ENCODE measurements at regions not wholly inside any gene's neighbourhood (a gene's known extent, or its start where the extent isn't known, plus 50 kb on each side); places are given as distances from the start of the nearest gene placed in this dataset.
"Not testable (repeated sequence)": the region's sequence is repeated elsewhere in the genome, so short reads cannot be mapped to it uniquely, and the experiment has no call there.

DNA sequence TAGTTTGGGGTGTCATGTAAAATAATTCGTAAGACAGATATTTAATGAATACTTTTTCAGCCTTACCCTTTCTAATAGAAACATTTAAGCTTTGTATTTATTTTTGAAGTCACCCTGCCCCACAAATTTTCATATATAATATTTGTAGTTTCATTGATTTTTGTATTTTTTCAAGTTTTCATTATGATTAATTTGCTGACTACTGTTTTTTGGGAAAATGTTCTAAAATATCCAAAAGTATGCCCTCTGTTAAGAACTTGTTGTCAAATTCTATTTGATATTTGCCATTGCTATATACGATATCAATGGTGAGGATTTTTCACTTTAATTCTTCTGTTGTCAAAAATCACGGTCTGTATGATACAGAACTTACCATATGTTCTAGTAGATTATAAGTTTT lies 793.9 kb upstream of the CITED2 start:
- no peak for DNase-seq (ENCODE audit: low read depth in 2 of 2)

DNA sequence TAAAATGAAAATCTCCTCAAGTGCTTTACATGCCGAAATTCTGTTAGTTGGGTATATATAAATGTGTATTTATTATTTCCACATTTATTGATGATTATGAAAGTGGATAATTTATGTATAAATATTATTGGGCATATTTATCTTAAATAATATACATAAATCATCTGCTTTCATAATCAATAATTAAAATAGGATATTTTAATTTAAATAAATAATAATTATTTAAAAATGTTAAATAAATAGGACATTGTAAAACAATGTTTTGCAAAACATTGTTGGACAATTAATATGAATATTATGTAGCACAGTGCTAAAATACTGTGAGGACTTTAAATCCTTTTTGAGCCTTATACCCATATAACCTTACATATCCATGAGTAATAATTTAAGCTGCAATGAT lies 786.5 kb upstream of the CITED2 start:
- no peak for DNase-seq (ENCODE audit: low read depth in 2 of 2)

GRCh38 chr6:140160494-140160893 lies 786.0 kb upstream of the CITED2 start:
- no peak for DNase-seq (ENCODE audit: low read depth in 2 of 2)

DNA sequence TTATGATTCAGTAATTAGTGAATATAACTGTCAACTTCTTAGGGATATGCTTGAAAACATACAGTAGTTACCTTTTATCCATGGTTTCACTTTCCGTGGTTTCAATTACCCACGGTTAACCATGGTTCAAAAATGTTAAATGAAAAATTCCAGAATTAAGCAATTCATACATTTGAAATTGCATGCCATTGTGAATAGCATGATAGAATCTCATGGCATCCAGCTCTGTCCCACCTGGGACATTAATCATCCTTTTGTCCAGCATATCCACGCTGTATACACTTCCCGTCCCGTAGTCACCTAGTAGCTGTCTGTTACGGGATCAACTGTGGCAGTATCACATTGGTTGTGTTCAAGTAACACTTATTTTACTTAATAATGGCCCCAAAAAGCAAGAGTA lies 781.7 kb upstream of the CITED2 start:
- DNase-seq (ENCODE audit: low read depth in 2 of 2): no peak

DNA sequence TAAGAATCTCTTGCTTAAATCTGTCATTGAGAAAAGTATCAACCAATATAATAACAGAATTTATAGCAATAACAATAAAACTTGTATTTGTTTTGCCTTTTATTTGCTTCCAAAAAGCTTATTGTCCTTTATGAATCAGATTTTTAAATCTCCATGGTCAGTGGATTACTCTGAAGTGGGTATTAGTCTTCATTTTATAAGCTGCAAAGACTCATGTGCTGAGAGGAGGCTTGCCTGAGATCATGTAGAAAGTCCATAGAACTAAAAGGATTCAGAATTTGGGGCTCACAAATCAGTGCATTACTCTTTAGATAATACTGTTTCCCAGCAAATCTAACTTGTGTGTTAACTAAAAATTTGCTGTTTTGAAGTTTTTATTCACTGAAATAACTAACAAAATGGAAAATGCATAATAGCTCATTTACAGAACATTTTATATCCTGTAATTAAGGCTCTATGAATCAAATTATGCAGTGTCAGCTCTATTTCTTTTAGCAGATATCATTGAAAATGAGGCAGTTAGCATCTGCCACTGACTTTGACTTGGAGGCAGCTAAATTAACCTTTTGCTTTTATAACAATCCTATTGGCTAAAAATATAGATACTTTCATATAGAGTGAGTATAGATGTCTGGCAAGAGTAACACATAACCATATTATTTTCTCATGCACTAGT lies 781.1 kb upstream of the CITED2 start:
- DNase-seq (ENCODE audit: low read depth in 2 of 2): no peak

DNA sequence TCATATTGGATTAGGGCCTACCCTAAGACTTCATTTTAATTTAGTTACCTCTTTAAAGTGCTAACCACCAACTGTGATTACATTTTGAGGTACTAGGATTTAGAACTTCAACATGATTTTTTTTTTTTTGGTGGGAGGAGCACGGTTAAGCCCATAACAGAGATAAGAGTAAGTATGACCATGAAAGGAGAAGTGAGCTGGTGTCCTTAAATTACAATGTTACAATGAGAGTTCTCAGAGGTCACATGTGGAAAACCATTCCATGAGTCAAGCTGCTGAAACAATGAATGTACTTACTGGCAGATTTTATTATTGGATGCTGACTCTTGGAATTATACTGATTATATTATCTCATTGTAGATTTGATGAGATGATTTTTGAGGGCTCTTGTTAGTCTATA lies 779.3 kb upstream of the CITED2 start:
- DNase-seq (ENCODE audit: low read depth in 2 of 2): peak in 1 of 2 donors; percentile 8

GRCh38 chr6:140147825-140148814 lies 773.7 kb upstream of the CITED2 start:
- not testable (repeated sequence) for DNase-seq (ENCODE audit: low read depth in 2 of 2)

DNA sequence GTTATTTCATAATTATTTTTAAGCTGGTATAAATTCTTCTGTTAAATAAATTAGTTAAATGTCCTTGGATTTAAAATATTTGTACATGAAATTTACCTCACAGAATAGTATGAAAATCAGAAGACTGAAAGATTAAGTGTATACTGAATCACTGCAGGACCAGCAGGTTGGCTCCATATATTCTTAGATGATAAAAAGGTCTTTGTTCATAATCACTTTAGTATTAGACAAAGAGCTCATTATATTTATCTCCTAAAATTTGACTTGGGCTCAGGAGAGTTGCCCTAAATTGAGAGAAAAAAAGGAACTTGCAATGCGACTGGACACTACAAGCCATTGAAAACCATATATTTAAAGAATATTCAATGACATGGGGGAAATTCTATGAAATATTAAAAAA lies 766.4 kb upstream of the CITED2 start:
- DNase-seq (ENCODE audit: low read depth in 2 of 2): no peak

DNA sequence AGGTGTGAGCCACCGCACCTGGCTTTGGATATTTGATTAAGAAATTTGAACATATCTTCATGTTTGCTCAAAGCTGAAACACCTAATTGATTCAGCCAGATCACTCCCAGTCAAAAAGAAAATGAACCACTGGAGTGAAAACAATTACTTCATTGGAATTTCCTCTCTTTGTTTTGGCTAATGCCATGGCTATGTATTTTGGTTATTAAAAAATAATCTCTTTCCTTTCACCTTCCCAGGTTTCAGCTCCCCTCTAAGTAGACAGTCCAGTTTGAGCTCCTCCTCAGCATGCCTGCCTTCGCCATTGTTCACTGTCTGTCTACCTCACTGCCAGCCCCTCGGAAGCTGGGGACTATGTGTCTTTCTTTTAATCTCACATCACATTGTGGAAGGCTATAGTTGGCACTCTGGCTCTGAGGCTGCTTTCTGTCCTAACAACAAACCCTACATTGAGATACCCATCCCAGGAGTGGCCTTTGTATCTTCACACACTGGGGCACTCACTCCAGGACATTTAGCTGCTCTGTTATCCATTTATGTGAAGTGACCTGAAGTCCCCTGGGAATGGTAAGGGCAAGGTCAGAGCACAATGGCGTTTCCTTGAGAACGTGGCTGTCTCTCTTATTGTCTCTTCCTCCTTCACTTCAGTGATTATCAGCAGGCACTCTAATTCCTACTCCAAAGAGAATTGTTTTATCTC lies 764.0 kb upstream of the CITED2 start:
- peak; percentile 47 to 63 for DNase-seq (ENCODE audit: low read depth in 2 of 2)

- DNase-seq (ENCODE audit: low read depth in 2 of 2): no peak
Observed at GRCh38 chr6:140134224-140134623, 759.8 kb upstream of the CITED2 start.

- DNase-seq (ENCODE audit: low read depth in 2 of 2): no peak
Observed at GRCh38 chr6:140130074-140130473, 755.6 kb upstream of the CITED2 start.

DNA sequence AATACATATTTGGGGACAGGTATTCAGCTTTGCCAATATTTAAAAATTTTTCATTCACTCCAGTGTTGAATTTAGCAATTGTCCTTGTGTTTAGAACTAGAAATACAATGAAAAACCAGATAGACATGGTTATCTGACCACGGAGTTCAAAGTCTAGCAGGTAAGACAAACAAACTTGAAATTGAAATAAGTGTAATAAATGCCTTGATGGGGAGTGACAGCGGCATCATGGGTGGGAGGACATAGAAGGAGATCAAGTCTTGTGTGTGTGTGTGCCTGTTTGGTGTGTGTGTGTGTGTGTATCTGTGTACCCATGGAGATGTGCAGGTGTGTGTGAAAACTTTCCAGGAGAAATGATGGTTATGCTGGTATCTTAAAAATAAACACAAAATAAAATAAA lies 750.0 kb upstream of the CITED2 start:
- no peak for DNase-seq (ENCODE audit: low read depth in 2 of 2)

DNA sequence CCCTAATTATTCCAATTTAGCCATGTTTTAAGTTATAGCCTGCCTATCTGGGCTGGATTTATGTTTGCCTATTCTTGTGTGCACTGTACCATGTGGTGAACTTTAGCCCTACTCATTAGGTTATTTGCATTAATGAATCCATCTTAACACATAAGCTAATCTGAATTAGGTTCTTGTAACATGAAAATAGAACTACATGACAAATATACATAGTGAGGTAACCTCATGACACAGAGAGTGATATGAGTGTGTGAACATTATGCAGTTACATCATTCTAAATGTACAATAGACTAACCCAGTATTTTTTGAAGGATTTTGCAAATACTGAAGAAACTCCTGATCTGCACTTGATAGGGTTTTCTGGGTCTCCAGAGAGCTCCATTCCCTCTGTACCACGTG lies 733.7 kb upstream of the CITED2 start:
- no peak for DNase-seq (ENCODE audit: low read depth in 2 of 2)

DNA sequence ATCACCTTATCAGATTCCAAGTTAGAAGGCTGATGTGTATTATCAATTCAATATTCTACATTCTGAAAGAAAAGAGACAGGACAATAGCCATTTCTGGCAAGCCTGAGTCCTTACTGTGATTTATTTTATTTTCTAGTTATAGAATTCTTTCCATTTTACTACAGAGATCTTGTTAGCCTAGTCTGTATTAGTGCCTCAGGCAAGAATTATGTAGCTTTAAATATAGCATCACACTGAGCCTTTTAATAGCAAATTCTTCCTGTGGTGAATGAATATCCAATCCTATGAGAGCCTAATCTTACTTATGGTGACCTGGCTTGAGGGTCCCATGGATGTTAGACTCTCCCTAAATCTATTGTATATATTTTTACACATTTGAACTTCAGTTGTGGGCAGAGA lies 732.8 kb upstream of the CITED2 start:
- DNase-seq (ENCODE audit: low read depth in 2 of 2): no peak

DNA sequence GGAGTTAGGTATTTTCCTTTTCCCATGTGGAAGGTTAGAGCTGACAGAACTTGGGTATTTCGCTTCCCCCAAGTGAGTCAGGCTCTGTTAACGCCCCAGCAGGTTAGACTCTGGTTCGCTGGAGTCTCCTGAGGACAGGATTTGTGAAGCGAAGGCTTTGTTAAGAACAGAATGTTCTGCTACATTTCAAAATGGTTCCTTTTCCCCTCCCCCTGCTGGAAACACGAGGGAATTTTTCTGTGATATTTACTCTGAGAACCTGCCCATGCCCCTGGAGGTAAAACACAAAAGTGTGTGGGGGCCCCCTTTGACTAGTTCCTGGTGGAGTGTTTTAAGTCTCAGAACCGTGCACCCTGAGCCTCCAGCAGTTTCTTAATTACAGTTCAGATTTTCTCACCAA lies 731.4 kb upstream of the CITED2 start:
- peak in 1 of 2 donors; percentile 4 for DNase-seq (ENCODE audit: low read depth in 2 of 2)

- no peak for DNase-seq (ENCODE audit: low read depth in 2 of 2)
Observed at GRCh38 chr6:140105241-140105640, 730.8 kb upstream of the CITED2 start.

- DNase-seq (ENCODE audit: low read depth in 2 of 2): no peak
Observed at GRCh38 chr6:140101818-140102217, 727.4 kb upstream of the CITED2 start.

- DNase-seq (ENCODE audit: low read depth in 2 of 2): no peak
Observed at GRCh38 chr6:140101367-140101766, 726.9 kb upstream of the CITED2 start.

- no peak for DNase-seq (ENCODE audit: low read depth in 2 of 2)
Observed at GRCh38 chr6:140095532-140095931, 721.1 kb upstream of the CITED2 start.

- DNase-seq (ENCODE audit: low read depth in 2 of 2): no peak
Observed at GRCh38 chr6:140091895-140092294, 717.4 kb upstream of the CITED2 start.

GRCh38 chr6:140090871-140091270 lies 716.4 kb upstream of the CITED2 start:
- no peak for DNase-seq (ENCODE audit: low read depth in 2 of 2)

- DNase-seq (ENCODE audit: low read depth in 2 of 2): no peak
Observed at GRCh38 chr6:140083375-140083774, 708.9 kb upstream of the CITED2 start.

Measured in dermis microvascular lymphatic vessel endothelial cell (primary cell).